Smooth muscle cell (in vitro differentiated cells): ENCODE measurements at regions not wholly inside any gene's neighbourhood (a gene's known extent, or its start where the extent isn't known, plus 50 kb on each side); places are given as distances from the start of the nearest gene placed in this dataset.

ENCODE experiments used
- DNase-seq: peaks from one replicate; lab custom pipeline; 2025; ENCODE audit not compliant: unreplicated experiment; lab: John Stamatoyannopoulos, UW
- H2AFZ ChIP-seq: fragments of 200-600 bp; sonication (generic); 2 replicates; pipeline ENCODE4 v1.6.0; 2016; ENCODE audit warnings: antibody characterized with exemption, low read depth, mild to moderate bottlenecking
- H3F3A ChIP-seq: fragments of 200-600 bp; sonication (generic); 2 replicates; pipeline ENCODE4 v1.6.0; 2017; ENCODE audit warnings: antibody characterized with exemption, low read depth
- H3K27ac ChIP-seq: fragments of 200-600 bp; sonication (generic); 2 replicates; pipeline ENCODE4 v1.5.1; 2016; ENCODE audit warnings: low read depth, mild to moderate bottlenecking
- H3K27me3 ChIP-seq: fragments of 200-600 bp; sonication (generic); 2 replicates; pipeline ENCODE4 v1.6.1; 2016; ENCODE audit warnings: low read depth, mild to moderate bottlenecking
- H3K36me3 ChIP-seq: fragments of 200-600 bp; sonication (generic); 2 replicates; pipeline ENCODE4 v1.5.1; 2016; ENCODE audit warnings: low read depth
- H3K4me1 ChIP-seq: fragments of 200-600 bp; sonication (generic); 2 replicates; pipeline ENCODE4 v1.5.1; 2016; ENCODE audit warnings: low read depth
- H3K4me2 ChIP-seq: fragments of 200-600 bp; sonication (generic); 2 replicates; pipeline ENCODE4 v1.6.0; 2016; ENCODE audit warnings: mild to moderate bottlenecking
- H3K4me3 ChIP-seq: fragments of 200-600 bp; sonication (generic); 2 replicates; pipeline ENCODE4 v1.5.1; 2016; ENCODE audit warnings: mild to moderate bottlenecking
- H3K79me2 ChIP-seq: fragments of 200-600 bp; sonication (generic); 2 replicates; pipeline ENCODE4 v1.6.0; 2016; ENCODE audit warnings: low read depth, mild to moderate bottlenecking
- H3K9ac ChIP-seq: fragments of 200-600 bp; sonication (generic); 2 replicates; pipeline ENCODE4 v1.6.0; 2016; ENCODE audit warnings: low read depth
- H3K9me3 ChIP-seq: fragments of 200-600 bp; sonication (generic); replicated peaks from 2 replicates; pipeline ENCODE4 v1.5.1; 2016; ENCODE audit warnings: low read depth
- H4K20me1 ChIP-seq: fragments of 200-600 bp; sonication (generic); 2 replicates; pipeline ENCODE4 v1.6.0; 2016; ENCODE audit warnings: low read depth
- CTCF ChIP-seq: fragments of 200-600 bp; sonication (generic); IDR thresholded peaks from 2 replicates; pipeline ENCODE4 v1.5.1; 2017; ENCODE audit warnings: borderline replicate concordance, mild to moderate bottlenecking, antibody characterized with exemption; ENCODE audit not compliant: insufficient read depth, poor library complexity, severe bottlenecking
- WGBS: methylation state at CpG from one replicate; pipeline ENCODE4 v1.1.7; 2016; ENCODE audit warnings: low lambda C conversion rate; 5-methylcytosine and 5-hydroxymethylcytosine counted together

- H3K4me1 ChIP-seq, result peaks cover 20% of the 10 kb centered on the region
- no peaks in the 10 kb centered on the region for H3K36me3 ChIP-seq
- no peak for DNase-seq
- no peak for TF ChIP-seq CTCF
- peaks cover 88% of the 10 kb centered on the region for H3K27me3 ChIP-seq
- H3K9ac ChIP-seq, result no peak overlapping the region
- no peaks in the 10 kb centered on the region for H3K9me3 ChIP-seq
- H3K4me2 ChIP-seq, result peak overlapping the region; percentile 94
- H3K4me3 ChIP-seq, result no peak overlapping the region
- WGBS, result 19% methylated on average over 1 of the region's 1 CpG
- no peaks in the 10 kb centered on the region for H4K20me1 ChIP-seq
- no peak overlapping the region for H3K27ac ChIP-seq
- H3K79me2 ChIP-seq, result no peaks in the 10 kb centered on the region
- no peaks in the 10 kb centered on the region for H3F3A ChIP-seq
- H2AFZ ChIP-seq, result peak overlapping the region; percentile 70
Observed at GRCh38 chr11:43574411-43574810, 106.1 kb upstream of the HSD17B12 start.

- Histone ChIP-seq H3K36me3 (no peaks in the 10 kb centered on the region), H4K20me1 (no peaks in the 10 kb centered on the region), H3K4me3 (peak overlapping the region; percentile 49), H3K27ac (no peak overlapping the region), H3K27me3 (peaks cover 88% of the 10 kb centered on the region), H2AFZ (peak overlapping the region; percentile 70), H3K9me3 (no peaks in the 10 kb centered on the region), H3K79me2 (no peaks in the 10 kb centered on the region), H3K4me2 (peak overlapping the region; percentile 94), H3F3A (no peaks in the 10 kb centered on the region), H3K9ac (peak overlapping the region; percentile 7), H3K4me1 (peaks cover 20% of the 10 kb centered on the region)
- WGBS, result 2% methylated on average over 50 of the region's 50 CpGs
- peak; percentile 32 for DNase-seq
- TF ChIP-seq CTCF, result no peak
Observed at GRCh38 chr11:43574949-43575912, 105.3 kb upstream of the HSD17B12 start.

GRCh38 chr11:43575913-43576310 is 104.6 kb upstream of the HSD17B12 start:
- Histone ChIP-seq H2AFZ (peak overlapping the region; percentile 70), H3K4me1 (peaks cover 27% of the 10 kb centered on the region), H3K4me2 (peak overlapping the region; percentile 94), H3K79me2 (no peaks in the 10 kb centered on the region), H4K20me1 (no peaks in the 10 kb centered on the region), H3K9ac (peak overlapping the region; percentile 7), H3K9me3 (no peaks in the 10 kb centered on the region), H3K27ac (no peak overlapping the region), H3K36me3 (no peaks in the 10 kb centered on the region), H3K4me3 (peak overlapping the region; percentile 49), H3F3A (no peaks in the 10 kb centered on the region), H3K27me3 (peaks cover 88% of the 10 kb centered on the region)
- TF ChIP-seq CTCF, result no peak
- 13% methylated on average over 11 of the region's 11 CpGs for whole genome bisulfite sequencing
- no peak for DNase-seq
